OCI-LY7 (cell line): ENCODE measurements at regions not wholly inside any gene's neighbourhood (a gene's known extent, or its start where the extent isn't known, plus 50 kb on each side); places are given as distances from the start of the nearest gene placed in this dataset.

ENCODE experiments used
- BruUV-seq: library from RNA; stranded (reverse); fragments of 400-500 nt; replicated peaks from 2 replicates; lab custom pipeline; 2021; lab: Mats Ljungman, UMichigan
- CTCF ChIA-PET: fragments of 300-600 bp; sonication (Branson Sonifier 250); formaldehyde crosslinking; loops from one replicate; lab custom pipeline; 2022; ENCODE audit warnings: antibody characterized with exemption; ENCODE audit not compliant: unreplicated experiment; lab: Charles Lee
- POLR2A ChIA-PET: fragments of 300-600 bp; sonication (Branson Sonifier 250); formaldehyde crosslinking; loops from one replicate; lab custom pipeline; 2022; ENCODE audit warnings: antibody characterized with exemption; lab: Charles Lee
- DNase-seq: peaks from one replicate; pipeline ENCODE4 v3.0.0-alpha.2; 2015; ENCODE audit warnings: low spot score
- H2AFZ ChIP-seq: fragments of 200-600 bp; sonication (generic), shearing (Covaris generic); 2 replicates; pipeline ENCODE4 v1.6.1; 2014; ENCODE audit warnings: mild to moderate bottlenecking, antibody characterized with exemption, low read length, moderate library complexity
- H3K27ac ChIP-seq: fragments of 200-600 bp; sonication (generic); 2 replicates; pipeline ENCODE4 v1.5.1; 2014; ENCODE audit warnings: mixed run types, low read depth, mild to moderate bottlenecking, moderate library complexity, low read length, inconsistent platforms; ENCODE audit not compliant: poor library complexity, severe bottlenecking
- H3K36me3 ChIP-seq: fragments of 200-600 bp; sonication (generic); 2 replicates; pipeline ENCODE4 v1.6.1; 2014; ENCODE audit warnings: mild to moderate bottlenecking, antibody characterized with exemption, low read length, moderate library complexity, mixed read lengths; ENCODE audit not compliant: insufficient read depth
- H3K4me1 ChIP-seq: fragments of 200-600 bp; sonication (generic); 2 replicates; pipeline ENCODE4 v1.5.1; 2014; ENCODE audit warnings: mild to moderate bottlenecking, low read length; ENCODE audit not compliant: insufficient read depth, poor library complexity, severe bottlenecking
- H3K4me2 ChIP-seq: fragments of 200-600 bp; sonication (generic); 2 replicates; pipeline ENCODE4 v1.6.1; 2014; ENCODE audit warnings: mild to moderate bottlenecking, low read length
- H3K4me3 ChIP-seq: fragments of 200-600 bp; sonication (generic); 2 replicates; pipeline ENCODE4 v1.5.1; 2014; ENCODE audit warnings: mild to moderate bottlenecking, low read depth, low read length; ENCODE audit not compliant: poor library complexity, severe bottlenecking
- H3K79me2 ChIP-seq: fragments of 200-600 bp; sonication (generic); 2 replicates; pipeline ENCODE4 v1.6.1; 2016; ENCODE audit warnings: low read depth, mild to moderate bottlenecking, low read length, moderate library complexity, mixed read lengths; ENCODE audit not compliant: insufficient read depth
- H3K9me2 ChIP-seq: fragments of 200-600 bp; sonication (generic); 2 replicates; pipeline ENCODE4 v1.6.1; 2016; ENCODE audit warnings: mild to moderate bottlenecking, low read length, mixed read lengths; ENCODE audit not compliant: insufficient read depth
- H3K9me3 ChIP-seq: fragments of 200-600 bp; sonication (generic); 2 replicates; pipeline ENCODE4 v1.6.1; 2014; ENCODE audit warnings: mild to moderate bottlenecking, mixed run types, low read length, mixed read lengths
- H4K20me1 ChIP-seq: fragments of 200-600 bp; sonication (generic); 2 replicates; pipeline ENCODE4 v1.6.1; 2014; ENCODE audit warnings: mild to moderate bottlenecking, antibody characterized with exemption, low read length, moderate library complexity, mixed read lengths; ENCODE audit not compliant: insufficient read depth
- EZH2phosphoT487 ChIP-seq: fragments of 200-600 bp; sonication (generic); IDR thresholded peaks from 2 replicates; pipeline ENCODE4 v1.6.1; 2018; ENCODE audit warnings: low read depth, borderline replicate concordance, mild to moderate bottlenecking, mixed run types, antibody characterized with exemption, low read length, moderate library complexity, mixed read lengths
- intact Hi-C: fragments of 100-400 bp; cut with micrococcal nuclease; formaldehyde crosslinking; loops from one replicate; pipeline ENCODE4 v1.10.0; 2022; ENCODE audit not compliant: unreplicated experiment
- TF ChIP-seq, protein P1 (sequence below): fragments of 200-600 bp; sonication (generic); conservative IDR thresholded peaks from 2 replicates; pipeline ENCODE4 v1.5.1; 2014; ENCODE audit warnings: mild to moderate bottlenecking, antibody characterized with exemption, low read length, moderate library complexity, mixed read lengths

DNA sequence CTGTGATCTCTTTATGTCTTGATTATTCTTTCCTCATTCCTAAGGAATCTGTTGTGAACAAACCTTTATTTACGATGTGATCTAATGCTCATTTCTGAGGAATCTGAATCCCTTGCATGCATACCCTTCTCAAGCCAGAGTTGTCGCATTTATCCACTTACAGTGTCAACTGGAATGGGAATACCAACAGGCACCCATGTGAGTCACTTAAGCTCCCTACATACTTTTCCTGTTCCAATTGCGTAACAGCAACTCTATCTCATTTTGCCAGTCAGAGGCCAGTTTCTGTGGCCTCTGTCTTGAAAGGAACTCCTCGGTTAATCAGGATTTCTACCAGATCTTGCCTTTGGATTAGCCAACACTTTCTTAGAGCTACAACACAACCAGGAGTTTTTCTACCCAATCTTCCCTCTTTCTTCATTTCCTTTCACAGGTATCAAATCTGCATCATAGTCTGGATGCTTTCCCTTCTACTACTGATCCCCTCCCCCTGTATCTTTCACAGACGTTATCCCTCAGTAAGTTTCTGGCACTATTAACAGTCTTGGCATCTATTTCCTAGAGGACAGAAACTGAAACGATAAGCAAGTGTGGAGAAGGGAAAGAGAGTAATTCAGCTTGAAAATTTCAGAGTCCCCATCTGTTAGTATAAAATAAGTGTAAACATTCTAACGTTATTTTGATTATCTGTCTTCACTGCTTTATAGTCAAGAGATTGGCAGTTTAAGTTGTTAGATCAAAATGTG is 66.8 kb upstream of the BCHE start:
- Histone ChIP-seq H3K9me3 (no peaks in the 10 kb centered on the region), H3K4me2 (no peak overlapping the region), H3K79me2 (no peaks in the 10 kb centered on the region), H3K4me3 (no peak overlapping the region), H3K9me2 (no peaks in the 10 kb centered on the region; the same call in 1 of the 2 replicates), H2AFZ (no peak overlapping the region), H3K36me3 (no peaks in the 10 kb centered on the region), H4K20me1 (no peaks in the 10 kb centered on the region), H3K4me1 (no peaks in the 10 kb centered on the region), H3K27ac (no peak overlapping the region)
- intact Hi-C loops: no loop called here
- CTCF ChIA-PET: no interaction called here
- TF ChIP-seq, protein P1, sequence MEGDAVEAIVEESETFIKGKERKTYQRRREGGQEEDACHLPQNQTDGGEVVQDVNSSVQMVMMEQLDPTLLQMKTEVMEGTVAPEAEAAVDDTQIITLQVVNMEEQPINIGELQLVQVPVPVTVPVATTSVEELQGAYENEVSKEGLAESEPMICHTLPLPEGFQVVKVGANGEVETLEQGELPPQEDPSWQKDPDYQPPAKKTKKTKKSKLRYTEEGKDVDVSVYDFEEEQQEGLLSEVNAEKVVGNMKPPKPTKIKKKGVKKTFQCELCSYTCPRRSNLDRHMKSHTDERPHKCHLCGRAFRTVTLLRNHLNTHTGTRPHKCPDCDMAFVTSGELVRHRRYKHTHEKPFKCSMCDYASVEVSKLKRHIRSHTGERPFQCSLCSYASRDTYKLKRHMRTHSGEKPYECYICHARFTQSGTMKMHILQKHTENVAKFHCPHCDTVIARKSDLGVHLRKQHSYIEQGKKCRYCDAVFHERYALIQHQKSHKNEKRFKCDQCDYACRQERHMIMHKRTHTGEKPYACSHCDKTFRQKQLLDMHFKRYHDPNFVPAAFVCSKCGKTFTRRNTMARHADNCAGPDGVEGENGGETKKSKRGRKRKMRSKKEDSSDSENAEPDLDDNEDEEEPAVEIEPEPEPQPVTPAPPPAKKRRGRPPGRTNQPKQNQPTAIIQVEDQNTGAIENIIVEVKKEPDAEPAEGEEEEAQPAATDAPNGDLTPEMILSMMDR: no peak
- no peak for TF ChIP-seq EZH2phosphoT487
- POLR2A ChIA-PET: interaction anchor here (0.7 kb wide), 2 partner anchors 28 to 244 kb away, joined by 4 read pairs; no protein-coding TSS in a partner anchor
- DNase-seq: no peak
- no TSS peak for BruUV-seq

DNA sequence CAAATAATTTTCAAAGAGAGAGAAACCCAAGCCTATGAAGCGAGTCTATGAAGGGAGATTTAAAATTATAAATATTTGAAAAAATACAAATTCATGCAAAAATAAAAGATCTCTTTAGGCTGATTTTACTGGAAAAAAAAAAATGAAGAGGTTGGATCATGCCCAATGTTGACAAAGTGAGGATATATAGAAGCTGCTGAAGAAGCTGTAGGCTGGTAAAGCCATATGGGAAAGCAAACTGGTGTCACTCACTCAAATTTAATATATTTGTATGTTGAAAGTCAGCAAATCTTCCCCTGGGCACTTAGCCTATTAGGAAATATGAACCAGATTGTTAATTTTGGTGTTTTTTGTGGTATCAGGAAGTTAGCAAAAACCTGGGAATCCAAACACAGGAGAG is 61.8 kb upstream of the BCHE start:
- Histone ChIP-seq H2AFZ (no peak overlapping the region), H3K27ac (no peak overlapping the region), H3K4me3 (no peak overlapping the region), H3K79me2 (no peaks in the 10 kb centered on the region), H3K9me2 (no peaks in the 10 kb centered on the region), H4K20me1 (no peaks in the 10 kb centered on the region), H3K36me3 (no peaks in the 10 kb centered on the region), H3K9me3 (no peaks in the 10 kb centered on the region), H3K4me1 (no peaks in the 10 kb centered on the region), H3K4me2 (no peak overlapping the region)
- ChIA-PET POLR2A (no interaction called here), CTCF (no interaction called here)
- TF ChIP-seq, protein P1: no peak
- TF ChIP-seq EZH2phosphoT487: no peak
- no TSS peak for BruUV-seq
- no peak for DNase-seq
- intact Hi-C loops: no loop called here

DNA sequence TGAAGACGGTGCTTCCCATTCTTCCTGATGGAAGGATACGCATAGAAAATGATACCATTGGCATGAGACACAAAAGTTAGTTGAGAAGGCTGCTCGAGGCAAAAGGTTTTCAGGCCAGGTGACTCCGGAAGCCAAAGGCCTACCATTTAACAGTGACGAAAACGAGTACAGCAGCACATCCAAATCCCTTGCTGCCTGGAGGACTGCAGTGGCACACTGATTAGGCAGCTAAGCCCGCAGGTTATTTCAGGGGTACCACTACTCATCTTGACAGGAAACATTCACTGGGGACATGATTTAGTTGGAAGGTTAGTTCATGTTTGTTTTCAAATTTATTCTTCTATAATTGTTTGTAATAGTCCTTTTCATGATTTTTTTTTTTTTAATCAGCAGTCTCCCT is 59.9 kb upstream of the BCHE start:
- H3K79me2 ChIP-seq: no peaks in the 10 kb centered on the region
- no peak overlapping the region for H3K4me2 ChIP-seq
- H3K36me3 ChIP-seq: no peaks in the 10 kb centered on the region
- no TSS peak for BruUV-seq
- H3K9me3 ChIP-seq: no peaks in the 10 kb centered on the region
- H3K9me2 ChIP-seq: no peaks in the 10 kb centered on the region
- H2AFZ ChIP-seq: no peak overlapping the region
- CTCF ChIA-PET: no interaction called here
- no peak for TF ChIP-seq EZH2phosphoT487
- TF ChIP-seq, protein P1: no peak
- H3K4me1 ChIP-seq: no peaks in the 10 kb centered on the region
- POLR2A ChIA-PET: no interaction called here
- H3K4me3 ChIP-seq: no peak overlapping the region
- H4K20me1 ChIP-seq: no peaks in the 10 kb centered on the region
- H3K27ac ChIP-seq: no peak overlapping the region
- DNase-seq: no peak
- intact Hi-C loops: no loop called here
